CD4-positive, alpha-beta T cell (primary cell): ENCODE measurements at regions not wholly inside any gene's neighbourhood (a gene's known extent, or its start where the extent isn't known, plus 50 kb on each side); places are given as distances from the start of the nearest gene placed in this dataset.

Source experiments
- ATAC-seq: fragments of 200-7000 bp; cut with Tn5 transposase; one replicate; pipeline ENCODE4 v1.10.0; 2022; ENCODE audit warnings: mild to moderate bottlenecking; ENCODE audit not compliant: poor library complexity
- CTCF ChIA-PET: fragments of 350-600 bp; sonication (Branson Sonifier 250); formaldehyde crosslinking; loops from one replicate; lab custom pipeline; 2021; ENCODE audit warnings: antibody characterized with exemption, inconsistent platforms; lab: Charles Lee
- POLR2A ChIA-PET: fragments of 350-600 bp; sonication (Branson Sonifier 250); formaldehyde crosslinking; loops from one replicate; lab custom pipeline; 2021; ENCODE audit warnings: antibody characterized with exemption, inconsistent platforms; lab: Charles Lee
- DNase-seq, 14 experiments: peaks; one replicate each; pipeline ENCODE4 v3.0.0-alpha.2; 2013 to 2020; ENCODE audit warnings: mixed read lengths in 2 of 14
- H3K27ac ChIP-seq, 2 donors: one replicate each; pipeline versions ENCODE4 v1.5.1 to v1.7.0; 2013; ENCODE audit warnings: low read length in 2 of 2, low read depth in 1 of 2, mild to moderate bottlenecking in 1 of 2
- H3K27me3 ChIP-seq, 2 experiments: 1 replicate in 1 of 2; 2 replicates in 1 of 2; pipeline versions ENCODE4 v1.6.1 to v1.7.0; 2013; ENCODE audit warnings: low read length in 2 of 2, control low read depth in 1 of 2, mild to moderate bottlenecking in 1 of 2, moderate library complexity in 1 of 2; ENCODE audit not compliant: insufficient read depth in 2 of 2, control insufficient read depth in 1 of 2
- H3K36me3 ChIP-seq: one replicate; pipeline ENCODE4 v1.6.1; 2013; ENCODE audit warnings: low read length, control low read depth; ENCODE audit not compliant: insufficient read depth
- H3K4me1 ChIP-seq: one replicate; pipeline ENCODE4 v1.6.1; 2013; ENCODE audit warnings: low read length, control low read depth; ENCODE audit not compliant: insufficient read depth
- H3K4me3 ChIP-seq: one replicate; pipeline ENCODE4 v1.5.1; 2013; ENCODE audit warnings: mild to moderate bottlenecking, low read length, moderate library complexity
- H3K9me3 ChIP-seq, 2 experiments: 1 replicate in 1 of 2; 2 replicates in 1 of 2; pipeline versions ENCODE4 v1.6.1 to v1.7.0; 2013; ENCODE audit warnings: low read length in 2 of 2, mild to moderate bottlenecking in 2 of 2, control low read depth in 1 of 2, moderate library complexity in 1 of 2; ENCODE audit not compliant: control insufficient read depth in 1 of 2, insufficient read depth in 1 of 2
- H3K27ac Mint-ChIP-seq: one replicate; pipeline ENCODE4 v1.8.0; 2020; ENCODE audit warnings: mixed read lengths
- H3K27me3 Mint-ChIP-seq: one replicate; pipeline ENCODE4 v1.8.0; 2021; ENCODE audit warnings: mixed read lengths
- H3K36me3 Mint-ChIP-seq: one replicate; pipeline ENCODE4 v1.8.0; 2021; ENCODE audit warnings: low read depth, mixed read lengths
- H3K4me1 Mint-ChIP-seq: one replicate; pipeline ENCODE4 v1.8.0; 2021; ENCODE audit warnings: low read depth, mixed read lengths
- H3K4me3 Mint-ChIP-seq: one replicate; pipeline ENCODE4 v1.8.0; 2020; ENCODE audit warnings: mild to moderate bottlenecking, mixed read lengths
- H3K9me3 Mint-ChIP-seq: one replicate; pipeline ENCODE4 v1.8.0; 2020; ENCODE audit warnings: mixed read lengths
- intact Hi-C, 2 experiments: fragments of 100-400 bp; cut with DNase I in 1 of 2; cut with micrococcal nuclease in 1 of 2; formaldehyde crosslinking; loops; one replicate each; pipeline versions ENCODE4 v1.15.1 to v1.9.0; 2023 to 2025; cut with DNase I, micrococcal nuclease
- TF ChIP-seq, protein P1 (sequence below): fragments of 200-600 bp; IDR thresholded peaks from one replicate; pipeline ENCODE4 v1.8.0; 2022; ENCODE audit warnings: antibody characterized with exemption, mild to moderate bottlenecking

DNA sequence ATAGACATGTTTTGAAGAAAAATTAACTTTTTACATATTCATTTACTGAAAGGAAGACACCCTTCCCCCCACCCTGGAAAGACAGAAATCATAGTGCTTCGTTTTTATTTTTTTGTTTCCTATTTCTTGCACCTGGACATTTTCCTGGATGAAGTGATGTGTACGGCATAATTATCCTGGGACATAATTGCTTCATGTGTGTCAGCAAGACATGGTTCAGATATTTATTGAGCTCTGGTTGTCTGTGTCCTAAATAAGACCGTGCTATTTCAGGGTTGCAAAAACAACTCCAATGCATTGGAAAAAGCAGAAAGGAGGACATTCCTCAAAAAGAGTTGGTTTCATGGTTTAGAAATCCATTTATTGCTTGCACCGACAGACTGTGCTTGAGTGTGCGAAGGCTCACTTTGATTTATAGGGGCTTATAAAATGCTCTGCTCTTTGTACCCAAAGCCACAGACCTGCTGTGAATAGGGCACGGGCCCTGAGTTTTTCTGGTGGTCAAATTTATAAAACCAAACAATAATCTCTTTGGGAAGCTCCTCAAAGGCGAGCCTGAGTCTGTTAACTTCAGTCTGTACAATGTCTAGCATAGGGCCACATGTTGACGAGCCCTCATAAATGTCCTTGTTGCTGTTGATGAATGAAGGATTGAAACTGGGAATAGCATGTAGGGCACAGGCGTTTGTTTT, 179.5 kb downstream of the SOX4 start:
- no peaks in the 10 kb centered on the region for H3K4me1 Mint-ChIP-seq
- Histone ChIP-seq H3K4me1 (no peaks in the 10 kb centered on the region), H3K9me3 (no peaks in the 10 kb centered on the region), H3K27me3 (no peaks in the 10 kb centered on the region), H3K36me3 (no peaks in the 10 kb centered on the region), H3K27ac (no peak overlapping the region), H3K4me3 (no peak overlapping the region)
- no peak overlapping the region for H3K4me3 Mint-ChIP-seq
- no peaks in the 10 kb centered on the region for H3K36me3 Mint-ChIP-seq
- DNase-seq: no peak
- TF ChIP-seq, protein P1, sequence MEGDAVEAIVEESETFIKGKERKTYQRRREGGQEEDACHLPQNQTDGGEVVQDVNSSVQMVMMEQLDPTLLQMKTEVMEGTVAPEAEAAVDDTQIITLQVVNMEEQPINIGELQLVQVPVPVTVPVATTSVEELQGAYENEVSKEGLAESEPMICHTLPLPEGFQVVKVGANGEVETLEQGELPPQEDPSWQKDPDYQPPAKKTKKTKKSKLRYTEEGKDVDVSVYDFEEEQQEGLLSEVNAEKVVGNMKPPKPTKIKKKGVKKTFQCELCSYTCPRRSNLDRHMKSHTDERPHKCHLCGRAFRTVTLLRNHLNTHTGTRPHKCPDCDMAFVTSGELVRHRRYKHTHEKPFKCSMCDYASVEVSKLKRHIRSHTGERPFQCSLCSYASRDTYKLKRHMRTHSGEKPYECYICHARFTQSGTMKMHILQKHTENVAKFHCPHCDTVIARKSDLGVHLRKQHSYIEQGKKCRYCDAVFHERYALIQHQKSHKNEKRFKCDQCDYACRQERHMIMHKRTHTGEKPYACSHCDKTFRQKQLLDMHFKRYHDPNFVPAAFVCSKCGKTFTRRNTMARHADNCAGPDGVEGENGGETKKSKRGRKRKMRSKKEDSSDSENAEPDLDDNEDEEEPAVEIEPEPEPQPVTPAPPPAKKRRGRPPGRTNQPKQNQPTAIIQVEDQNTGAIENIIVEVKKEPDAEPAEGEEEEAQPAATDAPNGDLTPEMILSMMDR: no peak
- ChIA-PET POLR2A (no interaction called here), CTCF (no interaction called here)
- no peaks in the 10 kb centered on the region for H3K9me3 Mint-ChIP-seq
- H3K27me3 Mint-ChIP-seq: no peaks in the 10 kb centered on the region
- no peak overlapping the region for H3K27ac Mint-ChIP-seq
- intact Hi-C loops: no loop called here
- no peak for ATAC-seq

- H3K36me3 Mint-ChIP-seq: no peaks in the 10 kb centered on the region
- CTCF ChIA-PET: no interaction called here
- H3K4me1 Mint-ChIP-seq: no peaks in the 10 kb centered on the region
- H3K4me1 ChIP-seq: no peaks in the 10 kb centered on the region
- no peaks in the 10 kb centered on the region for H3K27me3 Mint-ChIP-seq
- ATAC-seq (no peak), DNase-seq (no peak)
- H3K4me3 ChIP-seq: no peak overlapping the region
- TF ChIP-seq, protein P1: no peak
- intact Hi-C loops: no loop called here
- H3K27ac Mint-ChIP-seq: no peak overlapping the region
- H3K27ac ChIP-seq: no peak overlapping the region
- POLR2A ChIA-PET: no interaction called here
- H3K9me3 Mint-ChIP-seq: no peaks in the 10 kb centered on the region
- no peak overlapping the region for H3K4me3 Mint-ChIP-seq
- H3K27me3 ChIP-seq: no peaks in the 10 kb centered on the region
- no peaks in the 10 kb centered on the region for H3K9me3 ChIP-seq
- H3K36me3 ChIP-seq: no peaks in the 10 kb centered on the region
These were observed 180.0 kb downstream of the SOX4 start for GRCh38 chr6:21773576-21773968.

GRCh38 chr6:21777846-21778245, 184.3 kb downstream of the SOX4 start:
- ATAC-seq: no peak

More at GRCh38 chr6:21777846-21778245, 184.3 kb downstream of the SOX4 start:
- TF ChIP-seq, protein P1: no peak
- Mint-ChIP-seq H3K4me3 (no peak overlapping the region), H3K27ac (no peak overlapping the region), H3K4me1 (no peaks in the 10 kb centered on the region), H3K9me3 (no peaks in the 10 kb centered on the region), H3K27me3 (no peaks in the 10 kb centered on the region), H3K36me3 (no peaks in the 10 kb centered on the region)
- no peak overlapping the region for H3K4me3 ChIP-seq
- H3K9me3 ChIP-seq: no peaks in the 10 kb centered on the region
- no peaks in the 10 kb centered on the region for H3K36me3 ChIP-seq
- no peak for DNase-seq
- intact Hi-C loops: no loop called here
- no peak overlapping the region for H3K27ac ChIP-seq
- POLR2A ChIA-PET: no interaction called here
- CTCF ChIA-PET: no interaction called here
- no peaks in the 10 kb centered on the region for H3K27me3 ChIP-seq
- no peaks in the 10 kb centered on the region for H3K4me1 ChIP-seq
